ENCODE measurements at regions not wholly inside any gene's neighbourhood (a gene's known extent, or its start where the extent isn't known, plus 50 kb on each side); places are given as distances from the start of the nearest gene placed in this dataset.

DNA sequence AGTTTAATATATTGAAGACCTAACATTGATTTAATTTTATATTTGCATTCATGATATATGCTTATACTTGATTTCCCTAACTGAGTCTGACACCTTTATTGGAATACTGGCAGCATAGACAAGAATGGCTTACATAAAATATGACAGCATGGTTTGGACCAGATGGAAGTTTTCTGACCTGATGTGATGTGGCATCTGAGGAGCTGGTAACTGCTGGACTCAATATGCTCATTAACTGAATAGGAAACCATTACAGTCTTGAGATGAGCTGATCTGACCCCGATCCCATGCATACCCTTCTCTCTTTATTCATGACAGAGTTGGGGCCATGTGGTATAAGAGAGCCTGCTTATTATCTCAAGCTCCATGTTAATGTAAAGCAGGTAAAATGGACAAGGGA, 604.8 kb upstream of the SEL1L start:
- DNase-seq (ENCODE audit: low read depth) = no peak

DNA sequence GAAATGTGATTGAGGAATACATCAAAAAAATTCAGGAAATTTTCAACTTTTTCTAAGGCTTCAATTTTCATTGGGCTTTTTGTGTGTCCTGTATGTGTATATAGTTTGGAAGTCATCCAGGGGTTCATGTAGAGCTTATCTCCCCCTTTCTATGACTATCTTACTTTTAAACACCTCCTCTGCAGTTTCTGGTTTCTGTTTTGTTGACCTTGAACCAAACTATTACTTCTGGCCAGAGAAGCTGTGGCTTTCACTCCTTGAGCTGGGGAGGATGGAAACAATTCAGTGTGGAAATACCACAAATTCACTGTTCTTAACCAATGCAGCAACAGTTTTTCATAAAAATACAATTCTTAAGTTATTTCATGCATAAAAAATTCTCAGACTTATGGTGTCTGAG, 613.2 kb upstream of the SEL1L start:
- no peak for DNase-seq (ENCODE audit: low read depth)

DNA sequence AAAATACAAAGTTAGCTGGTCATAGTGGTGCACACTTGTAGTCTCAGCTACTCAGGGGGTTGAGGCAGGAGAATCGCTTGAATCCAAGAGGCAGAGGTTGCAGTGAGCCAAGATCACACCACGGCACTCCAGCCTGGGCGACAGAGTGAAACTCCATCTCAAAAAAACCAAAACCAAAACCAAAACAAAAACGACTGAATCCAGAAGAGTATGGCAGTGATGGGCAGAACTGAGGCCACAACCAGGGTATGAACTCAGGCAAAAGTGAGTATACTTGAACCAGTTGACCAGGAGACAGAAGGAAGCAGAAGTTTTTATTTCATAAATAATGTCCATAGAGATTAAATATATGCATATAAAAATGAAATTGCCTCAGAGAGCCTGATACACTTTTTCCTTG, 620.0 kb upstream of the SEL1L start:
- DNase-seq (ENCODE audit: low read depth) = no peak

DNA sequence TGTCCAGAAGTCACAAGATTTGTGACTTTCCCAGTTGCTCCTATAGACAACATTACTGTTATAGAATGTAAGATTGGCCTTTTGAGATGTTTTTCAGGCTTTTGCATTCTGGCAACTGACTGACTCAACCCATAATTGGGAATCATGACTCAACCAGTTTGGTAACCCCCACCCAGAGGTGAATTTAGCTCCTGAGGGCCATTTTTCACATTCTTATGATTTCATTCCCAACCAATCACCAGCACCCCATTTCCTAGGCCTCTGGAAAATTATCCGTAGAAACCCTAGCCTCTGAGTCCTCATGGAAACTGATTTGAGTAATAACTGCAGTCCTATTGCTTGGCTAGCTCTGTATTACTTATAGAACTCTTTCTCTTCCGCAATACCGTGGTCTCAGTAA, 626.0 kb upstream of the SEL1L start:
- DNase-seq (ENCODE audit: low read depth) = no peak

DNA sequence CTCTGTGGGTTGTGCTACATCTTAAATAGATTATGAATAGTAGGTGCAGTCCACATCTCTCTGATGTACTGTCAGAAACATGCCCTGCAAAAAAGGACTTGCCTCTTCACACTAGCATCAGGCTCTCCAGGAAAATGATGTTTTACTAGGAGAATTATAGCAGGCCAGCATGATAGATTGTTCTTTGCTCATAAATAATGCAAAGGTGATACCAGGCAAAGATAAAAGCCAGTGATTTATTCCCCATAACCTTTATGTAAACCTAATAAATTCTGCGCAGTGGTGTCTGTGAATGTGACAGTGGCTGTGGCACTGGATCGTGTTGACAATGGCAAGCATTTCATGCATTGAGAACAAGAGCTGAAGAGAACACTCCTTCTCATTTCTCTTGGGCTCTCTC, 646.5 kb upstream of the SEL1L start:
- no peak for DNase-seq (ENCODE audit: low read depth)

DNA sequence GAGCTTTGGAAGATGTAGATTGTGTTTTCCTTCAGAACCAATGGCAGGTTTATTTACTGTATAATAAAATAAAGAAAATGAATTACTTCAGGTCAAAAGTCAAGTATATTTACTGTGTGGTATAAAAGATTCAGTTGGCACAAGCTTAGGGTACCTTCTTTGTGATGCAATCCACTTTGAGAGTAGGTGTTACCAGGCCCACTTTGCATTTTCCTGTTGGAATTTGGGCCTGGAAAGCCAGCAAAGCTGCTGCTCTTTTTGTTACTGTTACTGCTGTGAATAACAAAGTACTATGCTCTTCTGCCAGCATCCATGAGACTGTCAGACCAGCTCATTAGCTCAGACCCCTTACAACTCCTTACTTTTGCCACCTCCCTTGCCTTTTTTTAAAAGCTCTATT, 649.0 kb upstream of the SEL1L start:
- DNase-seq (ENCODE audit: low read depth) = no peak

DNA sequence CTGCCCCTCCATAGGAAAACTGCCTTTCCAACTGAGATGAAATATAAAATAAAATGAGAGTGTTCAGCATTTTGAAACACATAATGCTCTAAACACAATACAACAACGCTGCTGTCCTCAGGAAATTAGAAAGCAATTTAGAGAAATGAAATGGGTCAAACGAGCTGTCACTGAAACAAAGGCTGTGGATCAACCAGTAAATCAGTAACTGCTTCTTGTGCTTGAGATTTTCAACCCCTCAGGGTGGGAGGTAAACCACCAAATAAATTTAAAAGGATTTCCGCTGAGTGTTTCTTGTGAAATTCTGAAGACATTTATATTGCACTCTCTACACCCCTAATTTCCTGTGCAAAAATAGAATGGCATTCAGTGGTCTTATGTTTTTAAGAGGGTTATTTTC, 657.1 kb upstream of the SEL1L start:
- DNase-seq (ENCODE audit: low read depth) = no peak

DNA sequence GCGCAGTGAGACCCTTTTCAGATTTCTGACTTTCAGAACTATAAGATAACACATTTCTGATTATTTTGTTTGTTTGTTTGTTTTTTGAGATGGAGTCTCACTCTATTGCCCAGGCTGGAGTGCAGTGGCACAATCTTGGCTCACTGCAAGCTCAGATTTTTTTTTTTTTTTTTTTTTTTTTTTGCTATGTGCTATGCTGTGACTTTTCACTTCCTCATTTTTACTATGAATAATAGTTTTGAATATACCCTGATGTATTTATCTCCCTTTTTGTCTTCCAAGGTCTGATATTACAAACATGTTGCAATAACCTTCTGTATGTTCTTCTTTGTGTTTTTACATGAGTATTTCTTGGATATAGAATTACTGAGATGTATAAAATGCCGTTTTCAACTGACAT, 658.7 kb upstream of the SEL1L start:
- DNase-seq (ENCODE audit: low read depth) = no peak

DNA sequence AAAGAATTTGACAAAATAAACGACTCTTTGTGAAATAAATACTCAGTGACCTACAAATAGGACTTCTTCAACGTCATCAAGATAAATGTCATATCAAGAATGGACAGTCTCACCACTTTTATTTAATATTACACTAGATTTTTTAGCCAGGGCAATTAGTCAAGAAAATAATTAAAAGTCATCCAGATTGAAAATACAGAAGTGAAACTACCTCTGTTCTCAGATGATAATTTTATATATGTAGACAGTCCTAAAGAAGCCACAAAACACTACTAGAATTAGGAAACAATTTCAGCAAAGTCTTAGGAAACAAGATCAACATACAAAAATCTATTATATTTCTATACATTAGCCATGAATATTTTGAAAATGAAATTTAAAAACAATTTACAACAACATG, 689.6 kb upstream of the SEL1L start:
- DNase-seq (ENCODE audit: low read depth) = no peak

DNA sequence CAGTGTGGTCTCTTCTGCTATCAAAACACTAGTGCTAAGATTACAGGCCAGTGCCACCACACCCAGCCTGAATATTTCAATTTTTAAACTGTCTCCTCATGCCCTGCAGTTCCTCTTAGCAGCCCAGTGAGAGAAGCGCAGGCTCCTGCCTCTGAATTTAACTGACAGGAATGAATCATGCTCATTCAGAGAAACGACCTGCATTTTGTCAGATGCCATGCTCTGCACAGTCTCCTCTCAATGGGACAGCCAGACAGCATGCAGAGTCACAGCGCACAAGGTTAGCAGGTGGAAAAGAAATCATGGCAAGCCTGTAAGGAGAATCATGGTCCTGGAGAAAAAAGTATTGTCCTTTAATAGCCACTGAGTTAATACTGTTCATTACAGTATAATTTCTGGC, 691.0 kb upstream of the SEL1L start:
- no peak for DNase-seq (ENCODE audit: low read depth)

DNA sequence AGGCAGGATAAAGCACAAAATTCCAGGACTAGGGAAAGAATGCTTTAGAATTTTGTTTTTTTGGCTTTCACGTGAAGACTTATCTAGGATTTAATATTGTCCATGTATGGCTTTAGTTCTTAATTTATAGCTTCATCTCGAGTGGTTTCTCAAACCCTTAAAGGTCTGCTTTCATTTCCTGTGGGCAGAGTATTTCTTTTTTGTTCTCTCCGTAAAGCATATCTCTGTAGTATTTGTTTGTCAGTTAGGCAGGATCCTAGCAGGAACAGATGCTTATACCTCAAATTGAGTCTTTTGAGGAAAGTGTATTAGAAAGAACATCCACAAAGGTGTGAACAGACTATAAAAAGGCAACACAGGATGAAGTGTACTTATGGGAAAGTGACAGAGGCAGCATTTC, 697.1 kb upstream of the SEL1L start:
- no peak for DNase-seq (ENCODE audit: low read depth)

DNA sequence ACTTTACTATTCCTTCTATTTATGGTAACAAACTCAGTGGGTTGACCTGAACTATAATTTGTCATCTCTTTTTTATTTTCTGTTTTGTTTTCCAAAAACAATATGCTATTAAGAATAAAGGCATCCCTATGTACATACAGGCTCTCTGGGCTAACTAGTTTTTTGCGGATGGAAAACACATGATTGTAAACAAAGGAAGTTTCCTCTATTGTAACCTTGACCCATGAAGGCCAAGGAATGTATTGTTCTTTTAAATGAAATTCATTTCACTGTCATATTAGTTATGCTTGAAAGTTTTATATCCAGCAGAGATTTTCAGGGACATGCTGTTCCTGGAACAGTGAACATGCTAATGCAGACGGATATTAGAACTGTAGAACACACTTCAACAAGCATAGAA, 705.0 kb upstream of the SEL1L start:
- DNase-seq (ENCODE audit: low read depth) = no peak

DNA sequence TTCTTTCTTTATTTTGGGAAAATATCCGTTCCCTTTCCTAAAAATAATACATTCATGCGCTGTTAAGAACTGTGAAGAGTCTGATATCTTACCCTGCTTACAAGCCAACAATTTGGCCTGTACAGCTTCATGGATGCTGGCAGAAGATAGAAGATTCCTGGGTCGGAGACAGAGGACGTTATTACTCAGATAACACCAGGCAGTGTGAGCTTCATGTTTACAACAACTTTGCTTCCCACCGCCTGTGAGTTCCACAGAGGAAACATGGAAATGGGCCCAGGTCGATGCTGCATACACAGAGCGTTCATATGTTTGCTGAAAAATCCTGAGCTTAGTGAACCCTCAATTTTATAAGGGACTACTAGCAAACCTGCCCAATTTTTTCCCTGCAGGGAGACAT, 705.6 kb upstream of the SEL1L start:
- DNase-seq (ENCODE audit: low read depth) = no peak

DNA sequence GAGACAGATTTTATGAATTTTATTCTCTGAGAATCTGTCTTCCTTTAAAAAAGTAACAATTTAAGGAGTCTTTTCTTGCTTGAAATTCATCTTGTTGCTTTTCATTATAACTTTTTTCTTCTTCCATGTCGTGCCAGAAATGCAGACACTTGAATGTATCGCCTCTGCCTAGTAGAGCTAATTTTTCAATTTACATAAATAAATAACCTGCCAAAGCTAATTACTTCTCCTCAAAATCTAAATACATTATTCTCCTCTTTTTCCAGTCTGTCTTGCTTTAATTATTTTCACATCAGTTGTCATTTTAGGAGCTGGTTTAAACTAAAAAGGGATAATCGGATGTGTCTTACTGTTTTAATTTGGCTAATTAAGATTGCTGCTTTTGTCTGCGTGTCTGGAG, 711.1 kb upstream of the SEL1L start:
- no peak for DNase-seq (ENCODE audit: low read depth)

DNA sequence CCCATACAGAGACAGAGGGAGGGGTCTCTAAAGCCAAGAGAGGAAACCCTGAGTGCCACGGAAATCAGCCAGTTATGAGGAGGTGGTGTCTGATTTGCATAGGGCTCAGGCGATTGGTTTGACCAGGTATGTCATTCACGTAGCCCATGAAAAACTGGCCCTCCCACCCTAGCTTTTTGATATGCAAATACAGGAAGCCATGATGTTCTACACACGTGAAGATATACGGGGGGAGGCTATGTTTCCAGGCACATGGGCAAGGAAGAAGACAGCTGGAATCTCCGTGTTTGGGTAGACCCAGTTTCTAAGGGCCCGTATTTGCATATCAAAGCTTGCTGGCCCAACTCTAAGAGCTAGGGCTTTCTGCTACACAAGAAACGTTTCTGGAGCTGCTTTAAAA, 717.8 kb upstream of the SEL1L start:
- no peak for DNase-seq (ENCODE audit: low read depth)

DNA sequence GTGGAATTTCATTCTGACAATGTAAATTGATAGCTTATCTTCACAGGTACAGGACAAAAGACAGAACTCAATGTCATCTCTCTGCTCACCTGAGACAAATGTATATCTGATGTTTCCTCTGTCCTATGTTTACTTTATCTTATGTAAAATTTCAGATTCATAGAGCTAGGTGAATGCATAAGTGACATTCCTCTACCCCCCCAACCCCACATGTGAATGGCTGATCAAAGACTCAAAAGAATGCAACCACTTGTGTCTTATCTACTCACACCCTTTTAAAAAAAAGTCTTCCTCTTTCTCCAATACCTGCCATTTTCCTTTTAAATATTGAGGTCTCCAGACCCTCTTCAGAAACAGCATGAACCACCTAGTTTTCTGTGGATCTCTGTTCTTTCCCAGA, 736.6 kb upstream of the SEL1L start:
- DNase-seq (ENCODE audit: low read depth) = no peak

DNA sequence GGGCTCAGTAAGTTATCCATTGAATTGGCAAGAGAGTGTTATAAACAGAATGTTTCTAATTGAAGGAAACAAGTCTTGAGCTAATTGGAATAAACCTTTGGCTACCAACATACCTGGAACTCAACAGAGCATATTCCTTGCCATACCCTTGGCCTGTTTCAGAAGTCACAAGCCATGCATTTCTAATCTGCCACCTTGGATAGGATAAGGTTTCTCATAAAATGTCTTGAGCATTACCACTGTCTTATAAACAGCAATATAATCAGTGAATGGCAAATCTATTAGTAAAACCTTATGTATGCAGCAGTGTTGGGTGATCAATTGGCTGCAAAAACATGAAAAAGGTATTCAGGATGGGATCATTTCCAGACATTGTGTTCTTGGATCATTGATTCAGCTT, 765.2 kb upstream of the SEL1L start:
- DNase-seq (ENCODE audit: low read depth) = no peak

DNA sequence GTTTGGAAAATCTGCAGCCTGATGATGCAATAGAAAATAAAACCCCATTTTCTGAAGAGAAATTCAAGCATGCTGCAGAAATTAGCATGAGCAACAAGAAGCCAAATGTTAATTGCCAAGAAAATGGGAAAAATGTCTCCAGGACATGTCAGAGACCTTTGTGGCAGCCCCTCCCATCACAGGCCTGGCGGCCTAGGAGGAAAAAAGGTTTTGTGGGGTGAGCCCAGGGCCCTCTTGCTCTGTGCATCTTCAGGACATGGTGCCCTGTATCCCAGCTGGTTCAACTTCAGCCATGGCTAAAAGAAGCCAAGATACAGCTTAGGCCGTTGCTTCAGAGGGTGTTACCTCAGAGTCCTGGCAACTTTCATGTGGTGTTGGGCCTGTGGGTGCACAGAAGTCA, 775.5 kb upstream of the SEL1L start:
- DNase-seq (ENCODE audit: low read depth) = no peak

DNA sequence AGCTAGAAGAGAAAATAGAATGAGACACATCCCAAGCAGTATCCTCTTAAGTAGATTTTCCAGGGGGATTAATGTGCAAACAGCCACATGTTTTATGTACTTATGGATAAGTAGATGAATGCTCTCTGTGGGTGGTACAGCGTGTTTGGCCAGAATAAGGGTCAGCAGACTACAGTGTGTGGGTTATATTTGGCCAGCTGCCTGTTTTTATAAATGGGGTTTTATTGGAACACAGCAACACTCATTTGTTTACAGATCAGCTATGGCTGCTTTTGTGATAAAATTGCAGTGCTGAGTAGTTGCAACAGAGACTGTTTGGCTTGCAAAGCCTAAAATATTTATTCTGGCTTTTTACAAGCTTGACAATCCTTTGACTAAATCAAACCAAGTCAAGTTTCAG, 780.2 kb upstream of the SEL1L start:
- no peak for DNase-seq (ENCODE audit: low read depth)

DNA sequence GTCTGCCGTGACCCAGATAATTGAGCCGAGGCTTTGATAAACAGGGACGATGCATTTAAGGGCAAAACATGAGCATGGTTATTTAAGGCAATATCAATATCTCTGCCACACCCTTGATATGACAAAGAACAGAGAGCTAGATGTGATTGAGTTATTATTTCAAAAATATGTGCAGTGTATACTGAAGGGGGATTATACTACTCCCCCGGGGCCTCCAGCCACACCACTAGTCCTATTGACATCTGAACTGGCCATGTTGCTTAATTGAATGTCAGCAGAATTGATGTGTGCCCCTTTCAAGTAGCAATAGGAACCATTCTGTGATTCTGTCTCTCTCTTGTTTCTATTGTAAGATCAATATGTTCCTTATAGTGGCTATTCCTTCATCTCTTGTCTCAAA, 794.8 kb upstream of the SEL1L start:
- DNase-seq (ENCODE audit: low read depth) = no peak

DNA sequence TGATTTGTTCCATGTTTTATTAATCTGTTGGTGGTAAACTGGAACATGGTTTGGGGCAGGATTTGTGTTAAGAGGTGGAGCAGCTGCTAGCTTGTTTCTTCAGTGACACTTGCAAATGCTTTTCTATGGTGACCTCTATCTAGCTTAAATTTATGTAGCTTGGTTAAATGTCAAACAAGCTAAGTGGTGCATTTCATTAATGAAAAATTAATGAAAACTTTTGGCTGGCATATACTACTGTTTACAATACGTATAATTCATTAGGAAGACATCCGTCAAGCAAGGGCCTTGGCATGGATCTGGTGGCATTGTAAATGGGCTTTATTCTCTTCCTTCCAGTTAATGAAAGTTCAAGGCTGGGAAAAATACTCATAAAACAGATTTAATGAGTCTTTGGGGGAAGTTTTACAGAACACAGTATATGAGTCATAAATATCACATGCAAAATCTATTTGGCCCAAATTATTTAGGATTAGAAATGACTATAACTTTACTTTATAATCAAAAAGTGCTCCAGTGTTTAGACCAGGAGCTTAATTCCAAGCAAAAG, 807.7 kb upstream of the SEL1L start:
- DNase-seq (ENCODE audit: low read depth) = no peak

DNA sequence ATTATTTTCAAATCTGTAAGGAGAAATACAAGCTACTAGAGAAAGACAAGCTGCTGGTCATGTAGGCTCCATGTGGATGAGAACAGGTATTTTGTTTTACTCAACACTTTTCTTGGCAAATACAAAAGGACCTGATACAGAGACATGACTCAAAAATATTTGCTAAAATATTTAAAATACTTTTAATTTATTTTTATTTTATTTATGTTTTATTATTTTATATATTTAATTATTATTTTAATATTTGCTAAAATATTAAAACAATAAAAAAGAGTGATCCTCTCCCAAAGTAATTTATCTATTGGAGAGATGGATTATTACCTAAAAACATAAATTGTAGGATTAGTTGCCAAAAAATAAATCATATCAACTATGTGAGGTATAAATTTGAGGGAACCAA, 808.9 kb upstream of the SEL1L start:
- no peak for DNase-seq (ENCODE audit: low read depth)

DNA sequence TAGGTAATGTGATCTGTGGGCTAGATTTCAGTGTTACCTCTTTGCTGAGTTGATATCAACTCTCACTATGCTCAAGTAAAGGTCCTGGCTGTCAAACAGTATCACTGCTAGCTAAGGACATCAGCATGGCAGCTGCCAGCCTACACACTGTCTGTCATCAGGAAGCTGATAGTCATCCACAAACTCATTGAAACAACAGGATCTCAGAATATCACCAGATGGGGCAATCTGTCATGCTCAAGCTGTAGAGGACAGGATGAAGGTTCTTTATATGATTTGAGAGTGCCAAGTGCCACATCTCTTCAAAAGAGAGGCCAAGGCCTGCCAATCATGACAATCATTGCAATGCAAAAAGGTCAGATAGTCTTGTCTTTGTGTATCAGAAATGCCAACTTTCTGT, 811.5 kb upstream of the SEL1L start:
- no peak for DNase-seq (ENCODE audit: low read depth)

DNA sequence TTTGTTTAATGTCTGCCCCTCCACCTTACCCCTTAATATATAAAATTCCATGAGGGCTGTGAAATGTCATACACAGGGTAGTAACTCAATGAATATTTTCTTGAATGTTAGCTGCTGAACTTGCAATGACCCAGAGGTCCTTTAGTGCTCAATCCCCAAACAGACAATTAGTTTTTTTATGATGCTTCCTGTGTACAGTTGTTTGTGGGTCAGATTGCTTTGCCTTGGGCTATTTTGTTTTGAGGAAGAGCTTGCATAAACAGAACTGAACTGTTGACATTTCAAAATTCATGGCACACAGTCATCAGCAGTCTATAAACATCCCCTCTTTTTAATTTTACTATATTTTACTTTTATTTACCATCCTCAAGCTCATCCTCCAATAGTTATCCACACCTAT, 820.5 kb upstream of the SEL1L start:
- no peak for DNase-seq (ENCODE audit: low read depth)

DNA sequence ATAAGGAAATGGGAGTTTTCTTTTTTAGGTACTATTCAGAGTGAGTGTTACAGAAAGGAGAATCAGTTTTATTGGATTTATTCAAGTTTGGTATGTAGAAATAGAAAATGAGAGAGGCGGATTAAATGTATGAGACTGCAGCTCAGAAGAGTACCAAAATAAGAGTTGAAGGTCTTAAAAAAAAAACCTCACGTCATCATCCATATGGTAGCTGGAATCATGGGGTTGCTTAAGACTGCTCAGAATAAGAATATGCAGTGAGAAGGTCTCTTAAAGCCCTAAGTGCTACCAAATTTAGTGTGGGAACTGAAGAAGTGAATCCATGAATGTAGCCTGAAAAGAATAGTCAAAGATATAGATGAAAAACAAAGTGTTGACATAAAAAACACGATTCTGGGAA, 825.5 kb upstream of the SEL1L start:
- DNase-seq (ENCODE audit: low read depth) = no peak

Measured in iris pigment epithelial cell (primary cell).